Neural cell (in vitro differentiated cells): ENCODE measurements at regions not wholly inside any gene's neighbourhood (a gene's known extent, or its start where the extent isn't known, plus 50 kb on each side); places are given as distances from the start of the nearest gene placed in this dataset.

Experiments
- H2AFZ ChIP-seq: fragments of 200-600, 300-800 bp; sonication (generic), shearing (Covaris generic); 2 replicates; pipeline ENCODE4 v1.6.0; 2014; ENCODE audit warnings: low read depth, mild to moderate bottlenecking, antibody characterized with exemption, low read length, moderate library complexity
- H3F3A ChIP-seq: fragments of 200-600 bp; shearing (Covaris generic); 2 replicates; pipeline ENCODE4 v1.6.1; 2016; ENCODE audit warnings: mild to moderate bottlenecking, moderate library complexity, mixed read lengths, antibody characterized with exemption, low read length; ENCODE audit not compliant: insufficient read depth, poor library complexity, severe bottlenecking
- H3K27ac ChIP-seq: fragments of 200-600, 300-800 bp; sonication (generic), shearing (Covaris generic); 2 replicates; pipeline ENCODE4 v1.5.1; 2014; ENCODE audit warnings: mild to moderate bottlenecking, low read length, moderate library complexity
- H3K27me3 ChIP-seq: fragments of 300-800, 200-600 bp; sonication (generic), shearing (Covaris generic); 2 replicates; pipeline ENCODE4 v1.6.0; 2014; ENCODE audit warnings: mild to moderate bottlenecking, low read depth, low read length, moderate library complexity; ENCODE audit not compliant: insufficient read depth
- H3K36me3 ChIP-seq: fragments of 300-800, 200-600 bp; sonication (generic), shearing (Covaris generic); 2 replicates; pipeline ENCODE4 v1.5.1; 2014; ENCODE audit warnings: mild to moderate bottlenecking, antibody characterized with exemption, low read length, moderate library complexity; ENCODE audit not compliant: insufficient read depth
- H3K4me2 ChIP-seq: fragments of 300-800, 200-600 bp; sonication (generic), shearing (Covaris generic); 2 replicates; pipeline ENCODE4 v1.6.0; 2014; ENCODE audit warnings: mild to moderate bottlenecking, low read length
- H3K4me3 ChIP-seq: fragments of 300-800, 200-600 bp; sonication (generic), shearing (Covaris generic); 2 replicates; pipeline ENCODE4 v1.5.1; 2014; ENCODE audit warnings: mild to moderate bottlenecking, low read length, moderate library complexity
- H3K79me2 ChIP-seq: fragments of 200-600 bp; shearing (Covaris generic); replicated peaks from 2 replicates; pipeline ENCODE4 v1.6.0; 2014; ENCODE audit warnings: mild to moderate bottlenecking, low read length, moderate library complexity; ENCODE audit not compliant: insufficient read depth
- H3K9ac ChIP-seq: fragments of 300-800, 200-600 bp; sonication (generic), shearing (Covaris generic); 2 replicates; pipeline ENCODE4 v1.6.1; 2016; ENCODE audit warnings: mild to moderate bottlenecking, low read length, mixed read lengths
- H3K9me2 ChIP-seq: fragments of 200-600 bp; shearing (Covaris generic); 2 replicates; pipeline ENCODE4 v1.6.1; 2016; ENCODE audit warnings: mild to moderate bottlenecking, low read length, mixed read lengths; ENCODE audit not compliant: insufficient read depth
- H3K9me3 ChIP-seq: fragments of 200-600, 300-800 bp; sonication (generic), shearing (Covaris generic); 2 replicates; pipeline ENCODE4 v1.6.1; 2016; ENCODE audit warnings: mild to moderate bottlenecking, mixed run types, low read length, moderate library complexity, mixed read lengths
- H4K20me1 ChIP-seq: fragments of 200-600 bp; shearing (Covaris generic); 2 replicates; pipeline ENCODE4 v1.6.1; 2016; ENCODE audit warnings: mild to moderate bottlenecking, mixed run types; ENCODE audit not compliant: insufficient read depth
- CTCF ChIP-seq: fragments of 450-650 bp; IDR thresholded peaks from 2 replicates; pipeline ENCODE4 v1.5.1; 2014; ENCODE audit warnings: antibody characterized with exemption, mild to moderate bottlenecking, moderate library complexity; ENCODE audit not compliant: poor library complexity, severe bottlenecking
- EP300 ChIP-seq: fragments of 450-650 bp; conservative IDR thresholded peaks from 2 replicates; pipeline ENCODE4 v1.6.1; 2014; ENCODE audit warnings: antibody characterized with exemption, mild to moderate bottlenecking, moderate library complexity; ENCODE audit not compliant: poor library complexity, severe bottlenecking
- EZH2 ChIP-seq: fragments of 200-600, 300-800 bp; shearing (Covaris generic), sonication (generic); IDR thresholded peaks from 2 replicates; pipeline ENCODE4 v1.6.1; 2014; ENCODE audit warnings: antibody characterized with exemption, low read length, borderline replicate concordance, mild to moderate bottlenecking; ENCODE audit not compliant: insufficient read depth, poor library complexity, severe bottlenecking
- MXI1 ChIP-seq: fragments of 450-650 bp; conservative IDR thresholded peaks from 2 replicates; pipeline ENCODE4 v1.6.1; 2014; ENCODE audit warnings: antibody characterized with exemption, mild to moderate bottlenecking; ENCODE audit not compliant: poor library complexity, severe bottlenecking
- POLR2AphosphoS5 ChIP-seq: IDR thresholded peaks from 2 replicates; pipeline ENCODE4 v1.6.1; 2012
- RAD21 ChIP-seq: fragments of 450-650 bp; conservative IDR thresholded peaks from 2 replicates; pipeline ENCODE4 v1.6.1; 2014; ENCODE audit warnings: antibody characterized with exemption, mild to moderate bottlenecking, moderate library complexity
- SMC3 ChIP-seq: fragments of 450-650 bp; conservative IDR thresholded peaks from 2 replicates; pipeline ENCODE4 v1.6.1; 2014; ENCODE audit warnings: antibody characterized with exemption, mild to moderate bottlenecking, moderate library complexity; ENCODE audit not compliant: poor library complexity
- TAF1 ChIP-seq: IDR thresholded peaks from 2 replicates; pipeline ENCODE4 v1.6.1; 2012; ENCODE audit warnings: low read depth
- TF ChIP-seq, protein P1 (sequence below): IDR thresholded peaks from 2 replicates; pipeline ENCODE4 v1.6.1; 2012; ENCODE audit warnings: borderline replicate concordance

GRCh38 chr15:29449136-29449535 is 179.5 kb upstream of the NSMCE3 start:
- H3K9me2 ChIP-seq: no peaks in the 10 kb centered on the region
- no peak overlapping the region for H2AFZ ChIP-seq
- H3K27me3 ChIP-seq: no peaks in the 10 kb centered on the region
- H3K79me2 ChIP-seq: no peaks in the 10 kb centered on the region
- H3K9me3 ChIP-seq: no peaks in the 10 kb centered on the region
- no peak overlapping the region for H3K9ac ChIP-seq
- H3K36me3 ChIP-seq: no peaks in the 10 kb centered on the region
- H4K20me1 ChIP-seq: no peaks in the 10 kb centered on the region
- H3F3A ChIP-seq: no peaks in the 10 kb centered on the region
- no peak overlapping the region for H3K27ac ChIP-seq
- H3K4me3 ChIP-seq: no peak overlapping the region
- no peak overlapping the region for H3K4me2 ChIP-seq
- no peak for TF ChIP-seq RAD21
- no peak for TF ChIP-seq CTCF
- no peak for TF ChIP-seq TAF1
- no peak for TF ChIP-seq POLR2AphosphoS5
- no peak for TF ChIP-seq EP300
- TF ChIP-seq MXI1: no peak
- TF ChIP-seq, protein P1, sequence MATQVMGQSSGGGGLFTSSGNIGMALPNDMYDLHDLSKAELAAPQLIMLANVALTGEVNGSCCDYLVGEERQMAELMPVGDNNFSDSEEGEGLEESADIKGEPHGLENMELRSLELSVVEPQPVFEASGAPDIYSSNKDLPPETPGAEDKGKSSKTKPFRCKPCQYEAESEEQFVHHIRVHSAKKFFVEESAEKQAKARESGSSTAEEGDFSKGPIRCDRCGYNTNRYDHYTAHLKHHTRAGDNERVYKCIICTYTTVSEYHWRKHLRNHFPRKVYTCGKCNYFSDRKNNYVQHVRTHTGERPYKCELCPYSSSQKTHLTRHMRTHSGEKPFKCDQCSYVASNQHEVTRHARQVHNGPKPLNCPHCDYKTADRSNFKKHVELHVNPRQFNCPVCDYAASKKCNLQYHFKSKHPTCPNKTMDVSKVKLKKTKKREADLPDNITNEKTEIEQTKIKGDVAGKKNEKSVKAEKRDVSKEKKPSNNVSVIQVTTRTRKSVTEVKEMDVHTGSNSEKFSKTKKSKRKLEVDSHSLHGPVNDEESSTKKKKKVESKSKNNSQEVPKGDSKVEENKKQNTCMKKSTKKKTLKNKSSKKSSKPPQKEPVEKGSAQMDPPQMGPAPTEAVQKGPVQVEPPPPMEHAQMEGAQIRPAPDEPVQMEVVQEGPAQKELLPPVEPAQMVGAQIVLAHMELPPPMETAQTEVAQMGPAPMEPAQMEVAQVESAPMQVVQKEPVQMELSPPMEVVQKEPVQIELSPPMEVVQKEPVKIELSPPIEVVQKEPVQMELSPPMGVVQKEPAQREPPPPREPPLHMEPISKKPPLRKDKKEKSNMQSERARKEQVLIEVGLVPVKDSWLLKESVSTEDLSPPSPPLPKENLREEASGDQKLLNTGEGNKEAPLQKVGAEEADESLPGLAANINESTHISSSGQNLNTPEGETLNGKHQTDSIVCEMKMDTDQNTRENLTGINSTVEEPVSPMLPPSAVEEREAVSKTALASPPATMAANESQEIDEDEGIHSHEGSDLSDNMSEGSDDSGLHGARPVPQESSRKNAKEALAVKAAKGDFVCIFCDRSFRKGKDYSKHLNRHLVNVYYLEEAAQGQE: no peak
- no peak for TF ChIP-seq SMC3
- TF ChIP-seq EZH2: no peak

- no peaks in the 10 kb centered on the region for H3K9me2 ChIP-seq
- H4K20me1 ChIP-seq: no peaks in the 10 kb centered on the region
- no peaks in the 10 kb centered on the region for H3K9me3 ChIP-seq
- H3K27ac ChIP-seq: no peak overlapping the region
- H3K4me2 ChIP-seq: no peak overlapping the region
- H3K36me3 ChIP-seq: no peaks in the 10 kb centered on the region
- TF ChIP-seq EP300 (no peak), RAD21 (no peak), TAF1 (no peak), MXI1 (no peak), CTCF (no peak), EZH2 (no peak), POLR2AphosphoS5 (no peak), SMC3 (no peak)
- TF ChIP-seq, protein P1: no peak
- H3K9ac ChIP-seq: no peak overlapping the region
- H3F3A ChIP-seq: no peaks in the 10 kb centered on the region
- no peaks in the 10 kb centered on the region for H3K79me2 ChIP-seq
- H3K27me3 ChIP-seq: no peaks in the 10 kb centered on the region
- H3K4me3 ChIP-seq: no peak overlapping the region
- H2AFZ ChIP-seq: no peak overlapping the region
Measured at GRCh38 chr15:29448320-29448719, 178.7 kb upstream of the NSMCE3 start.
